ENCODE measurements at regions not wholly inside any gene's neighbourhood (a gene's known extent, or its start where the extent isn't known, plus 50 kb on each side); places are given as distances from the start of the nearest gene placed in this dataset.

DNA sequence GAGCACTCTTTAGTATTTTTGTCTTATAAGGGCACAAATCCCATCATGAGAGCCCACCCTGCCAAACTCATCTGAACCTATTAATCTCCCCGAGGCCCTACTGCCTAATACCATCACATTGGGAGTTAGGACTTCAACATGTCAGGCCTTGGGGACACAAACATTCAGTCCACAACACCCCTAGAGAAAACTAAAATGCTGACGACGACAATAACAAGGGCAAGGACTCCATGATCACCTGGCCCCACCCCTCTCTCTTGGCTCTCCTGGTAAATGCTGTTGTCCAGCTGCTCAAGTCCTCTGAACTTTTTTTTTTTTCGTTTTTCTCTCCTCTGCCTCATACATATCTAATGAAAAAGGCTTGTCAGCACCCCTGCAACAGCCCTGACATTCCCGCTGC lies 118.8 kb upstream of the MKI67 start:
- Histone ChIP-seq H3K9me3 (no peaks in the 10 kb centered on the region), H3K4me1 (0 out of 2 replicates have a peak, but pooled peaks cover 5% of the 10 kb centered on the region), H3K27me3 (no peaks in the 10 kb centered on the region), H3K27ac (no peak overlapping the region), H3K4me2 (no peak overlapping the region), H3K4me3 (no peak overlapping the region), H4K20me1 (peaks cover 88% of the 10 kb centered on the region), H3K36me3 (peaks cover 61% of the 10 kb centered on the region), H3K9ac (no peak overlapping the region)
- TF ChIP-seq Cebpa-rat (IDR thresholded peaks at IDR 0.05) = no peak

DNA sequence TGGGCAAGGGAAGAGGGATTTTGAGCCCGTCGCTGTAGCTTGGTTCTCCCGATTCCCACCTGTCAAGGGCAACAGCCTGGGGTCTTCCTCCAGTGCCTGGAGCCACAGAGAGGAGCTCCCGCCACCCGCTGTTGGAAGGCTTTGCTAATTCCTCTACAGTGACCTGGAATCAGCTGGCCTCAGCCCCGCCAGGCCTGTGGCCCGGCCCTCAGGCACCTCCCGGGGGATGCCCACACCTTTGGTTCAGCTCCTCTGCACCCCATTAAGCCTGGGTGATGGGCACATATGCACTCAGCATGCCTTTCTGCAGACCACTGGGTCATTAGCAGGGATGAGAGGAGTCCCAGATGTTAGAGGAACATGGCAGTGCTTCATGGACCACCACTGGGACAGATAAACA lies 121.4 kb upstream of the MKI67 start:
- H3K9ac ChIP-seq = no peak overlapping the region
- no peaks in the 10 kb centered on the region for H3K9me3 ChIP-seq
- no peak overlapping the region for H3K27ac ChIP-seq
- TF ChIP-seq Cebpa-rat (IDR thresholded peaks at IDR 0.05) = no peak
- no peak overlapping the region for H3K4me3 ChIP-seq
- H4K20me1 ChIP-seq = peaks cover 81% of the 10 kb centered on the region
- peaks cover 60% of the 10 kb centered on the region for H3K36me3 ChIP-seq
- no peaks in the 10 kb centered on the region for H3K27me3 ChIP-seq
- peaks cover 6% of the 10 kb centered on the region; the same call in 1 of the 2 replicates for H3K4me1 ChIP-seq
- H3K4me2 ChIP-seq = no peak overlapping the region

DNA sequence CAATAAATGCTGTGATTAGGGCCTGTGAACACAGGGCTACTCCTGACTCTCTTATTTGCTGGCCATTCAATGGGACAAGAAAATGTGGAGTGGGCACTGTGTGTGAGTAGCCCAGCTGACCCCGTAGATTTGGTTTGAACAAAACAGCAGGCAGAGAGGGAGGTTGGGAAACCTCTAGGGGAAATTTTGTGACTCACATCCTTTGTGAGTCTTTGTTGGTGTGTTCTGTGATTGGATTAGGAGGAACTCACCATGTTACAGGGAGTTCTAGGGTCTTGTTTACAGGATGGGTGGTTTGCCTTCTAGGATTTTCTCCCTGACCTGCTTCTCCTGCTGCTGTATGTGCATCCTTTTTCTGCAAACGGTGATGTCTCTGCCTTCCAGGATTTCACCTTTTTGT lies 128.3 kb upstream of the MKI67 start:
- H3K9ac ChIP-seq = no peak overlapping the region
- H3K27me3 ChIP-seq = no peaks in the 10 kb centered on the region
- peaks cover 42% of the 10 kb centered on the region for H4K20me1 ChIP-seq
- H3K4me3 ChIP-seq = no peak overlapping the region
- peaks cover 55% of the 10 kb centered on the region for H3K36me3 ChIP-seq
- H3K27ac ChIP-seq = no peak overlapping the region
- TF ChIP-seq Cebpa-rat (IDR thresholded peaks at IDR 0.05) = no peak
- H3K4me1 ChIP-seq = peaks cover 34% of the 10 kb centered on the region
- H3K9me3 ChIP-seq = no peaks in the 10 kb centered on the region
- 0 out of 2 replicates have a peak overlapping the region, but pooled peaks have one; percentile 38 for H3K4me2 ChIP-seq

DNA sequence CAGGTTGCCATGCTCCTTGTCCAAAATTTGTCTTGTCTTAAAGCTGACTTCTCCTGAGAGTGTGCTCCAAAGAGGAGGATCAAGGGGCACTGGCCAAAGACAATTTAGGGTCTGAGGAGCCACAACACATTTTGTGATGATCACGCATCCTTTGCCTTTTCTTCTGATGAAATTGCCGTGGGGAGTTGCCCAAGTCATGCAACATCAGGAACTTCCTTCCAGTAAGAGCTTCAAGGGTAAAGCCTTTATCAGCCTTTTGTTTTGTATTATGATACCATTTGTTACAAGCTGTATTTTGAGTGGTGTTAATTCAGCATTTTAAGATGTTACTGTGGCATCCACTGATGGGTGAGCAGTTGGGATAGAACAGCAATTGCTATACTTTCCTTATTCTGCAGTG lies 131.2 kb upstream of the MKI67 start:
- Histone ChIP-seq H3K36me3 (peaks cover 49% of the 10 kb centered on the region), H3K27ac (no peak overlapping the region), H3K4me2 (no peak overlapping the region), H3K4me3 (no peak overlapping the region), H3K27me3 (no peaks in the 10 kb centered on the region), H4K20me1 (peaks cover 54% of the 10 kb centered on the region), H3K9ac (no peak overlapping the region), H3K4me1 (peaks cover 34% of the 10 kb centered on the region), H3K9me3 (no peaks in the 10 kb centered on the region)
- no peak for TF ChIP-seq Cebpa-rat (IDR thresholded peaks at IDR 0.05)

DNA sequence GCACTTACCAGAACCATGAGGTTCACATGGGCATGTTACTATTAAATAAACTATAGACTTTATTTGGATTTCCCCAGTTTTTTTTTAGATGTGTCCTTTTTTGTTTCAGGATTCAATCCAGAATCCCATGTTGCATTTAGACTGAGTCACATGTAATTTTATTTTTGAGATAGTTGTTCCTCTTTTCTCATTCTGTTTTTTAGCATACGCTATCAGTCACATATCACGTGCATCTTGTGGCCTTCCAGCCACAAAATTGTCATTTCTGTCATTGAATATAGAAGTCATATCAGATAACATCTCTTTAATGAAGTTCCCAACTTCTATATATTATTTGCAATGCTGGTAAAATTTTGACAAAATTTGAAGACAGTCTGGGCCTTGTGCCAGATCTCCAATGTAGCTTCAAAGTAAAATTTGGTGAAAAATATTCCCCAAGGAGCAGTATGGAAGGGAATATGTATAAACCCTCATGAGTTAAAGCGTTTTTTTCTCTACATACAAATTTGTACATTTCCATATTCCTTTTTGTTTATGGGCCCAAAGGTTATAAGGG lies 132.3 kb upstream of the MKI67 start:
- no peaks in the 10 kb centered on the region for H3K27me3 ChIP-seq
- H3K36me3 ChIP-seq = peaks cover 40% of the 10 kb centered on the region
- H4K20me1 ChIP-seq = peaks cover 54% of the 10 kb centered on the region
- no peak overlapping the region for H3K27ac ChIP-seq
- H3K4me3 ChIP-seq = no peak overlapping the region
- H3K4me1 ChIP-seq = peaks cover 29% of the 10 kb centered on the region
- H3K4me2 ChIP-seq = no peak overlapping the region
- no peak for TF ChIP-seq Cebpa-rat (IDR thresholded peaks at IDR 0.05)
- H3K9me3 ChIP-seq = no peaks in the 10 kb centered on the region
- no peak overlapping the region for H3K9ac ChIP-seq

DNA sequence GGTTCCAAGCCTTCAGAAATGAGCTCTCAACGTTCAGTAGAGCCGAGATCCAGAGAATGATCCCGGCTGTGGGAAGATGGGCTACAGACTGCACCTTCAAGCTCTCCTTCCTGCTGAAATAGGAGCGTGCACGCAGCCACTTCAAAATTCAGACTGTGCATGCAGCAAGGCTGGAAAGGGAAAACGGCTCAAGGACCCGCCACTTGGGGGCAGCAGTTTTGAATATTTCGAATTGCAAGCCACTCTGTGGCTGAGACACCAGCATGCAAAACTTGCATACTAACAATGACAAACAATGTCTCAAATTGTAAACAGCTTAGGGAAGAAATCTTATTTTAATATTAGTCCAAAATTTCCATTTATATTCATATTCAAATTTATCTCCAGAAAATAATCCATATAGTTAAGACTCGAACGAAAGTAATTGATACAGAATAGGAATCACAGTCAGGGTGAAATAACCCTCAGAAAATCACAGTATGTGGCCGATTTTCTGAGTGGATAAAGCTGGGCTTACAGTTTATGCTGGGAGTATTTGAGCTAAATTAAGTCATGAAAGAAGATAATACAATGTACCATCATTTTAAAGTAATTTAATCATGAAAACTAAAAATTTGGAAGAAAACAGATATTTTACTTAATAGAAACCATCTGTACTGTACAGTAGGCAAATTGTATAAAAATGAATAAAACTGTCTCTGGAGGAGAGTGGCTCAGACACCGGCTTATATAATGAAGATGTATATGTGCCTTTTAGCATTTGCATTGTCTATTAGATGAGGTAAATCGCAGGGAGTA lies 137.9 kb upstream of the MKI67 start:
- peaks cover 96% of the 10 kb centered on the region for H4K20me1 ChIP-seq
- TF ChIP-seq Cebpa-rat (IDR thresholded peaks at IDR 0.05) = no peak
- H3K4me3 ChIP-seq = no peak overlapping the region
- H3K9ac ChIP-seq = no peak overlapping the region
- H3K27ac ChIP-seq = no peak overlapping the region
- H3K4me1 ChIP-seq = peaks cover 10% of the 10 kb centered on the region
- H3K27me3 ChIP-seq = no peaks in the 10 kb centered on the region
- H3K36me3 ChIP-seq = peaks cover 25% of the 10 kb centered on the region
- no peaks in the 10 kb centered on the region for H3K9me3 ChIP-seq
- no peak overlapping the region for H3K4me2 ChIP-seq

DNA sequence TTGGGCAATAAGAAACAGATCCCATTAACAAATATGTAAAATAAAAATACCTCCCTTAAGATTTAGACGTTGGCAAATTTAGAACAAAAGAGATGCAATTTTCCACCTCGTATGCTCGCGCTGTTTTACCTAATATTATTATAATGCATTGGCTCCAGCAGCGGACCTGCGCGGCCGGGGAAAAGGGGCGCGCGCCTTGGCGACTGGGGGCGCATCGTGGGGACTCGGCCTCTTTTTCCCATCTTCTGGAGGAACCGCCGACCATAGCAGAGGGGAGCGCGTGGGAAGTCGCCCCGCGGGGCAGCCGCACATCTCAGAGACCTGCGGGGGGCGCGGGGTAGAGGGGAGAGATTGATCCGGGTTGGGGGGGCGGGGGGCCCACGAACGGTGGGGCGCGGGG lies 139.4 kb upstream of the MKI67 start:
- no peak overlapping the region for H3K4me2 ChIP-seq
- H3K9ac ChIP-seq = no peak overlapping the region
- H3K4me3 ChIP-seq = no peak overlapping the region
- H4K20me1 ChIP-seq = peaks cover 93% of the 10 kb centered on the region
- H3K27ac ChIP-seq = no peak overlapping the region
- no peaks in the 10 kb centered on the region for H3K27me3 ChIP-seq
- no peak for TF ChIP-seq Cebpa-rat (IDR thresholded peaks at IDR 0.05)
- H3K36me3 ChIP-seq = peaks cover 27% of the 10 kb centered on the region
- no peaks in the 10 kb centered on the region for H3K9me3 ChIP-seq
- H3K4me1 ChIP-seq = peaks cover 10% of the 10 kb centered on the region

DNA sequence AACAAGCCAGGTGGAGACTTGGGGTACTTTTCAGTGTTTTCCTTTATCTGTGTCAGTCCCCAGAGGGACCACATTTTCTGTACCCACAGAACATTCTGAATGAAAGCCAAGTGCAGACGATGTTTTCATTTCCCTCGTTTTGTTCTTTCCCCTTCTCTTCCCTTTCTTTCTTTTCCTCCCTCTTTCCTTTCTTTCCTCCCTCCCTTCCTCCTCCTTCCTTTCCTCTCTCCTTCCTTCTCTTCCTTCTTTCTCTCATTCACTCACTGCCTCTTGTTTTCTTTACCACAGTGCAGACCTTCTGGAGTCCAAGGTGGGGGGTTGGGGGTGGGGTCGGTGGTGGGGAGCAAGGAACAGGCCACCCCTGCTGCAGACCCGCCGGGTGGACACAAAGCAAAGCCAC lies 141.4 kb upstream of the MKI67 start:
- H3K9ac ChIP-seq = no peak overlapping the region
- H4K20me1 ChIP-seq = peaks cover 93% of the 10 kb centered on the region
- peaks cover 12% of the 10 kb centered on the region for H3K4me1 ChIP-seq
- H3K27ac ChIP-seq = peak overlapping the region; percentile 22; the same call in 1 of the 2 replicates
- peaks cover 42% of the 10 kb centered on the region for H3K36me3 ChIP-seq
- H3K4me3 ChIP-seq = no peak overlapping the region
- 0 out of 2 replicates have a peak overlapping the region, but pooled peaks have one; percentile 22 for H3K4me2 ChIP-seq
- H3K27me3 ChIP-seq = no peaks in the 10 kb centered on the region
- no peak for TF ChIP-seq Cebpa-rat (IDR thresholded peaks at IDR 0.05)
- H3K9me3 ChIP-seq = no peaks in the 10 kb centered on the region

DNA sequence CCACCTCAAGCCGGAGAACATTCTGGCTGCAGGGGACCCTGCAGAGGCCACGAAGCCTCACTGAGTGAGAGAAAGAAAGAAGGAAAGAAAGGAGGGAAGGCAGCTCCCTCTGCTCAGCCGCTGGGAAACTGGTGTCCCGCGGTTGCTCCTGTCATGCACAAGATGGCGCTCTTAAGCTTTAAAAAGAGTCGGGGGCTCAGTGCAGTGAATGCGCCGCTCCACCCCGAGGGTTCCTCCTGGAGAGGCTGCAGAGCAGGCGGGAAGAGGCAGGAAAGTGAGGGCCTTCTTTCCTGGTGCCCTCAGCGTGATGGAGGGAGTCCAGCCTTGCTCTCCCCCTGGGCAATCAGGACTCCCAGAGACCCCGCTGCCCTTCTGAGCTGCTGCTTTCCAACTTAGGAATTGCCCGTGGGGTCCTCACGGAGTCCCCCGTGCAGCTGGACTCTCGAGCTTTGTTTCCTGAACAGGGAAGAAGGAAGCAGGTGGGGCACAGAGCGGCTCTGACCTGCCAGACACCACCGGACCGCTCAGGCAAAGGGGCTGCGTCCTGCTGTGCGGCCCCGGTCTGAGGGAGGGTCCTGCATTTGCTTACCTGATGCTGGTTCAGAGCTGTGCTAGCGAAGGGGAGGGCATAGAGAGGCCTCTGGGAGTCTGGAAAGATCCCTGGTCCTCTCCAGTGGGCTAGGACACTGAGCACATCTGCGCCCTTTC lies 141.9 kb upstream of the MKI67 start:
- Histone ChIP-seq H3K4me1 (peaks cover 18% of the 10 kb centered on the region), H3K4me3 (no peak overlapping the region), H3K9me3 (no peaks in the 10 kb centered on the region), H3K36me3 (peaks cover 47% of the 10 kb centered on the region), H3K27ac (0 out of 2 replicates have a peak overlapping the region, but pooled peaks have one; percentile 19), H4K20me1 (peaks cover 93% of the 10 kb centered on the region), H3K4me2 (no peak overlapping the region), H3K9ac (no peak overlapping the region), H3K27me3 (no peaks in the 10 kb centered on the region)
- no peak for TF ChIP-seq Cebpa-rat (IDR thresholded peaks at IDR 0.05)

DNA sequence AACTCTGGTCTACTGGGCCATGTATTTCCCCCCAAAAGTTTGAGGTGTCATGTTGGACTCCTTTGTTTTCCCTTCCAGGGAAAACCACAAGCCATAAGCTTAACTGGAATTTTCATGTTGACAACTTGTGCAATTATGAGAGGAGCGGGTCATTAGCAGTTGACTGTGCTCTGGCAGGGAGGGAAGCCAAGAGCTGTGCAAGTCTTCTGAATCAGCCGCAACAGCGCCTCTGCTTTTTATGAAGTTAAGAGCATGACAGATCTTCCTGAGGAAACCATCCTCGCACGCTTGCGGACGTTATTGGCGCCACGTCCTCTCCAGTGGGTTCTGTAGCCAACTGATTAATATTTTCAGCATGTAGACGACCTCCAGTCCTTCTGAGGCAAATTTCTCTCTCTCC lies 148.7 kb upstream of the MKI67 start:
- H3K27ac ChIP-seq = no peak overlapping the region
- H3K4me2 ChIP-seq = peak overlapping the region; percentile 79
- peak overlapping the region; percentile 32 for H3K4me3 ChIP-seq
- H3K9ac ChIP-seq = no peak overlapping the region
- peaks cover 37% of the 10 kb centered on the region for H3K4me1 ChIP-seq
- no peaks in the 10 kb centered on the region for H3K9me3 ChIP-seq
- no peak for TF ChIP-seq Cebpa-rat (IDR thresholded peaks at IDR 0.05)
- peaks cover 99% of the 10 kb centered on the region for H4K20me1 ChIP-seq
- peaks cover 46% of the 10 kb centered on the region for H3K36me3 ChIP-seq
- H3K27me3 ChIP-seq = no peaks in the 10 kb centered on the region
